ENCODE measurements at regions not wholly inside any gene's neighbourhood (a gene's known extent, or its start where the extent isn't known, plus 50 kb on each side); places are given as distances from the start of the nearest gene placed in this dataset.

DNA sequence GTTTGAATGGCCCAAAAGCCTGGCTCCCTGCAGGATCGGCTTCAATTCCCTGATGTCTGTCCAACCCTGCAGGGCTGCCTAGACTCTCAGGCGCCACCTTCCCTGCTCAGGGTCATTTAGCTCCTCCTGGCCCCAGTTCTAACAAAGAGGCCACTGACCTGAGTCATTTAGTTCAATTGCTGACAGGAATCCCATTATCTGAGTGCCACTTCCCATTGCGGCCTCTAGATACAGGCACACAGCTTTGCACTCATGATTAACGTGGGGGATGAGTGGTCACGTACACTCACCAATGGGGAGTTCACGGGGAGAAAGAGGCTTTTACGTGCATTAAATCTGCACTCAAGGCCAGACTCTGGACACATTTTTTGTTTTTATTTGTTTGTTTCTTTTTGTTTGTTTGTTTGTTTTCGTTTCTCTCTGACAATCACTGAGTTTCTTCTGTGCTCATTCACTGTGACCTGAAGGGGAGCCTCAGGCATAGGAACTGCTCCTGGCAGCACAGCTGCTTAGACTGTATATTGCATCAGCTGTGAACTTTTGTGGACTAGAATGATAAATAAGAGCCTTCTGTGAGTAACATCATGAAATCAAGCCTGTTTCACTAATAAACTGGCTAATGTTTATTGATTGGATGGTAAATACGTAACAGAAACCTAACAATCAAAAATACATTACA, 118.9 kb upstream of the CTNNA2 start:
- Mint-ChIP-seq H3K4me3 (no peak overlapping the region), H3K27ac (peak overlapping the region; percentile 80), H3K9me3 (no peaks in the 10 kb centered on the region), H3K4me1 (peaks cover 13% of the 10 kb centered on the region; the same call in 2 of the 3 replicates), H3K27me3 (ENCODE audit: insufficient read depth, low read depth, poor library complexity) (no peaks in the 10 kb centered on the region), H3K36me3 (ENCODE audit: low read depth) (no peaks in the 10 kb centered on the region)
- peak; percentile 90 for ATAC-seq
- Histone ChIP-seq H3K4me2 (no peak overlapping the region), H4K20me1 (replicated peaks; ENCODE audit: insufficient read depth) (no peaks in the 10 kb centered on the region), H3K79me2 (replicated peaks; ENCODE audit: insufficient read depth) (no peaks in the 10 kb centered on the region), H3K4me1 (ENCODE audit: insufficient read depth) (0 out of 2 replicates have a peak, but pooled peaks cover 3% of the 10 kb centered on the region), H3K4me3 (no peak overlapping the region), H3K9me2 (ENCODE audit: insufficient read depth) (no peaks in the 10 kb centered on the region), H3F3A (replicated peaks; ENCODE audit: low read depth) (no peaks in the 10 kb centered on the region), H2AFZ (peak overlapping the region; percentile 76), H3K27me3 (ENCODE audit: insufficient read depth) (no peaks in the 10 kb centered on the region), H3K36me3 (ENCODE audit: insufficient read depth) (no peaks in the 10 kb centered on the region), H3K27ac (ENCODE audit: low read depth) (no peak overlapping the region; the same call in 1 of the 2 replicates)
- TF ChIP-seq JUNB (IDR thresholded peaks at IDR 0.05; ENCODE audit: unreplicated experiment), result no peak
- TF ChIP-seq, protein P1, sequence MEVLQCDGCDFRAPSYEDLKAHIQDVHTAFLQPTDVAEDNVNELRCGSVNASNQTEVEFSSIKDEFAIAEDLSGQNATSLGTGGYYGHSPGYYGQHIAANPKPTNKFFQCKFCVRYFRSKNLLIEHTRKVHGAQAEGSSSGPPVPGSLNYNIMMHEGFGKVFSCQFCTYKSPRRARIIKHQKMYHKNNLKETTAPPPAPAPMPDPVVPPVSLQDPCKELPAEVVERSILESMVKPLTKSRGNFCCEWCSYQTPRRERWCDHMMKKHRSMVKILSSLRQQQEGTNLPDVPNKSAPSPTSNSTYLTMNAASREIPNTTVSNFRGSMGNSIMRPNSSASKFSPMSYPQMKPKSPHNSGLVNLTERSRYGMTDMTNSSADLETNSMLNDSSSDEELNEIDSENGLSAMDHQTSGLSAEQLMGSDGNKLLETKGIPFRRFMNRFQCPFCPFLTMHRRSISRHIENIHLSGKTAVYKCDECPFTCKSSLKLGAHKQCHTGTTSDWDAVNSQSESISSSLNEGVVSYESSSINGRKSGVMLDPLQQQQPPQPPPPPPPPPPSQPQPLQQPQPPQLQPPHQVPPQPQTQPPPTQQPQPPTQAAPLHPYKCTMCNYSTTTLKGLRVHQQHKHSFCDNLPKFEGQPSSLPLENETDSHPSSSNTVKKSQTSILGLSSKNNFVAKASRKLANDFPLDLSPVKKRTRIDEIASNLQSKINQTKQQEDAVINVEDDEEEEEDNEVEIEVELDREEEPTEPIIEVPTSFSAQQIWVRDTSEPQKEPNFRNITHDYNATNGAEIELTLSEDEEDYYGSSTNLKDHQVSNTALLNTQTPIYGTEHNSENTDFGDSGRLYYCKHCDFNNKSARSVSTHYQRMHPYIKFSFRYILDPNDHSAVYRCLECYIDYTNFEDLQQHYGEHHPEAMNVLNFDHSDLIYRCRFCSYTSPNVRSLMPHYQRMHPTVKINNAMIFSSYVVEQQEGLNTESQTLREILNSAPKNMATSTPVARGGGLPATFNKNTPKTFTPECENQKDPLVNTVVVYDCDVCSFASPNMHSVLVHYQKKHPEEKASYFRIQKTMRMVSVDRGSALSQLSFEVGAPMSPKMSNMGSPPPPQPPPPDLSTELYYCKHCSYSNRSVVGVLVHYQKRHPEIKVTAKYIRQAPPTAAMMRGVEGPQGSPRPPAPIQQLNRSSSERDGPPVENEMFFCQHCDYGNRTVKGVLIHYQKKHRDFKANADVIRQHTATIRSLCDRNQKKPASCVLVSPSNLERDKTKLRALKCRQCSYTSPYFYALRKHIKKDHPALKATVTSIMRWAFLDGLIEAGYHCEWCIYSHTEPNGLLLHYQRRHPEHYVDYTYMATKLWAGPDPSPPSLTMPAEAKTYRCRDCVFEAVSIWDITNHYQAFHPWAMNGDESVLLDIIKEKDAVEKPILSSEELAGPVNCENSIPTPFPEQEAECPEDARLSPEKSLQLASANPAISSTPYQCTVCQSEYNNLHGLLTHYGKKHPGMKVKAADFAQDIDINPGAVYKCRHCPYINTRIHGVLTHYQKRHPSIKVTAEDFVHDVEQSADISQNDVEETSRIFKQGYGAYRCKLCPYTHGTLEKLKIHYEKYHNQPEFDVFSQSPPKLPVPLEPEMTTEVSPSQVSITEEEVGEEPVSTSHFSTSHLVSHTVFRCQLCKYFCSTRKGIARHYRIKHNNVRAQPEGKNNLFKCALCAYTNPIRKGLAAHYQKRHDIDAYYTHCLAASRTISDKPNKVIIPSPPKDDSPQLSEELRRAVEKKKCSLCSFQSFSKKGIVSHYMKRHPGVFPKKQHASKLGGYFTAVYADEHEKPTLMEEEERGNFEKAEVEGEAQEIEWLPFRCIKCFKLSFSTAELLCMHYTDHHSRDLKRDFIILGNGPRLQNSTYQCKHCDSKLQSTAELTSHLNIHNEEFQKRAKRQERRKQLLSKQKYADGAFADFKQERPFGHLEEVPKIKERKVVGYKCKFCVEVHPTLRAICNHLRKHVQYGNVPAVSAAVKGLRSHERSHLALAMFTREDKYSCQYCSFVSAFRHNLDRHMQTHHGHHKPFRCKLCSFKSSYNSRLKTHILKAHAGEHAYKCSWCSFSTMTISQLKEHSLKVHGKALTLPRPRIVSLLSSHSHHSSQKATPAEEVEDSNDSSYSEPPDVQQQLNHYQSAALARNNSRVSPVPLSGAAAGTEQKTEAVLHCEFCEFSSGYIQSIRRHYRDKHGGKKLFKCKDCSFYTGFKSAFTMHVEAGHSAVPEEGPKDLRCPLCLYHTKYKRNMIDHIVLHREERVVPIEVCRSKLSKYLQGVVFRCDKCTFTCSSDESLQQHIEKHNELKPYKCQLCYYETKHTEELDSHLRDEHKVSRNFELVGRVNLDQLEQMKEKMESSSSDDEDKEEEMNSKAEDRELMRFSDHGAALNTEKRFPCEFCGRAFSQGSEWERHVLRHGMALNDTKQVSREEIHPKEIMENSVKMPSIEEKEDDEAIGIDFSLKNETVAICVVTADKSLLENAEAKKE (CRISPR knock-in tag; IDR thresholded peaks at IDR 0.05), result 0 out of 2 replicates have a peak, but pooled peaks have one; percentile 48
- no peak for TF ChIP-seq NANOG (IDR thresholded peaks at IDR 0.05; ENCODE audit: borderline replicate concordance)
- TF ChIP-seq ZNF331 (CRISPR knock-in tag; IDR thresholded peaks at IDR 0.05; ENCODE audit: low read depth), result no peak
- TF ChIP-seq, protein P2, sequence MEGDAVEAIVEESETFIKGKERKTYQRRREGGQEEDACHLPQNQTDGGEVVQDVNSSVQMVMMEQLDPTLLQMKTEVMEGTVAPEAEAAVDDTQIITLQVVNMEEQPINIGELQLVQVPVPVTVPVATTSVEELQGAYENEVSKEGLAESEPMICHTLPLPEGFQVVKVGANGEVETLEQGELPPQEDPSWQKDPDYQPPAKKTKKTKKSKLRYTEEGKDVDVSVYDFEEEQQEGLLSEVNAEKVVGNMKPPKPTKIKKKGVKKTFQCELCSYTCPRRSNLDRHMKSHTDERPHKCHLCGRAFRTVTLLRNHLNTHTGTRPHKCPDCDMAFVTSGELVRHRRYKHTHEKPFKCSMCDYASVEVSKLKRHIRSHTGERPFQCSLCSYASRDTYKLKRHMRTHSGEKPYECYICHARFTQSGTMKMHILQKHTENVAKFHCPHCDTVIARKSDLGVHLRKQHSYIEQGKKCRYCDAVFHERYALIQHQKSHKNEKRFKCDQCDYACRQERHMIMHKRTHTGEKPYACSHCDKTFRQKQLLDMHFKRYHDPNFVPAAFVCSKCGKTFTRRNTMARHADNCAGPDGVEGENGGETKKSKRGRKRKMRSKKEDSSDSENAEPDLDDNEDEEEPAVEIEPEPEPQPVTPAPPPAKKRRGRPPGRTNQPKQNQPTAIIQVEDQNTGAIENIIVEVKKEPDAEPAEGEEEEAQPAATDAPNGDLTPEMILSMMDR (conservative IDR thresholded peaks at IDR 0.05; ENCODE audit: low read depth in 2 of 2), result 0 out of 4 replicates have a peak, but pooled peaks of 1 of the 2 experiments have one; percentile 7
- TF ChIP-seq EZH2 (IDR thresholded peaks at IDR 0.05; ENCODE audit: low read depth, unreplicated experiment), result no peak
- no peak for TF ChIP-seq EZH2phosphoT487 (IDR thresholded peaks at IDR 0.05; ENCODE audit: unreplicated experiment)
- no peak for TF ChIP-seq STAT1 (IDR thresholded peaks at IDR 0.05; ENCODE audit: unreplicated experiment)
- TF ChIP-seq, protein P3, sequence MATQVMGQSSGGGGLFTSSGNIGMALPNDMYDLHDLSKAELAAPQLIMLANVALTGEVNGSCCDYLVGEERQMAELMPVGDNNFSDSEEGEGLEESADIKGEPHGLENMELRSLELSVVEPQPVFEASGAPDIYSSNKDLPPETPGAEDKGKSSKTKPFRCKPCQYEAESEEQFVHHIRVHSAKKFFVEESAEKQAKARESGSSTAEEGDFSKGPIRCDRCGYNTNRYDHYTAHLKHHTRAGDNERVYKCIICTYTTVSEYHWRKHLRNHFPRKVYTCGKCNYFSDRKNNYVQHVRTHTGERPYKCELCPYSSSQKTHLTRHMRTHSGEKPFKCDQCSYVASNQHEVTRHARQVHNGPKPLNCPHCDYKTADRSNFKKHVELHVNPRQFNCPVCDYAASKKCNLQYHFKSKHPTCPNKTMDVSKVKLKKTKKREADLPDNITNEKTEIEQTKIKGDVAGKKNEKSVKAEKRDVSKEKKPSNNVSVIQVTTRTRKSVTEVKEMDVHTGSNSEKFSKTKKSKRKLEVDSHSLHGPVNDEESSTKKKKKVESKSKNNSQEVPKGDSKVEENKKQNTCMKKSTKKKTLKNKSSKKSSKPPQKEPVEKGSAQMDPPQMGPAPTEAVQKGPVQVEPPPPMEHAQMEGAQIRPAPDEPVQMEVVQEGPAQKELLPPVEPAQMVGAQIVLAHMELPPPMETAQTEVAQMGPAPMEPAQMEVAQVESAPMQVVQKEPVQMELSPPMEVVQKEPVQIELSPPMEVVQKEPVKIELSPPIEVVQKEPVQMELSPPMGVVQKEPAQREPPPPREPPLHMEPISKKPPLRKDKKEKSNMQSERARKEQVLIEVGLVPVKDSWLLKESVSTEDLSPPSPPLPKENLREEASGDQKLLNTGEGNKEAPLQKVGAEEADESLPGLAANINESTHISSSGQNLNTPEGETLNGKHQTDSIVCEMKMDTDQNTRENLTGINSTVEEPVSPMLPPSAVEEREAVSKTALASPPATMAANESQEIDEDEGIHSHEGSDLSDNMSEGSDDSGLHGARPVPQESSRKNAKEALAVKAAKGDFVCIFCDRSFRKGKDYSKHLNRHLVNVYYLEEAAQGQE (IDR thresholded peaks at IDR 0.05; ENCODE audit: unreplicated experiment), result no peak
- no peak for TF ChIP-seq ZNF114 (CRISPR knock-in tag; IDR thresholded peaks at IDR 0.05)
- TF ChIP-seq, protein P4, sequence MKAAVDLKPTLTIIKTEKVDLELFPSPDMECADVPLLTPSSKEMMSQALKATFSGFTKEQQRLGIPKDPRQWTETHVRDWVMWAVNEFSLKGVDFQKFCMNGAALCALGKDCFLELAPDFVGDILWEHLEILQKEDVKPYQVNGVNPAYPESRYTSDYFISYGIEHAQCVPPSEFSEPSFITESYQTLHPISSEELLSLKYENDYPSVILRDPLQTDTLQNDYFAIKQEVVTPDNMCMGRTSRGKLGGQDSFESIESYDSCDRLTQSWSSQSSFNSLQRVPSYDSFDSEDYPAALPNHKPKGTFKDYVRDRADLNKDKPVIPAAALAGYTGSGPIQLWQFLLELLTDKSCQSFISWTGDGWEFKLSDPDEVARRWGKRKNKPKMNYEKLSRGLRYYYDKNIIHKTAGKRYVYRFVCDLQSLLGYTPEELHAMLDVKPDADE (IDR thresholded peaks at IDR 0.05), result no peak
- no peak for TF ChIP-seq CREB1 (CRISPR knock-in tag; IDR thresholded peaks at IDR 0.05; ENCODE audit: low read depth)
- TF ChIP-seq POLR2AphosphoS5 (IDR thresholded peaks at IDR 0.05; ENCODE audit: low read depth), result no peak
- peak; percentile 56 for DNase-seq (ENCODE audit: low spot score)
